LNCAP (cell line): ENCODE measurements at regions not wholly inside any gene's neighbourhood (a gene's known extent, or its start where the extent isn't known, plus 50 kb on each side); places are given as distances from the start of the nearest gene placed in this dataset.

Source experiments
- CTCF ChIP-seq: fragments of 450-650 bp; IDR thresholded peaks from 2 replicates; pipeline ENCODE4 v1.5.1; 2017; ENCODE audit warnings: mild to moderate bottlenecking

- no peak for TF ChIP-seq CTCF
These were observed 69.6 kb downstream of the MDH1 start for GRCh38 chr2:63658176-63658968.

GRCh38 chr2:63660060-63660459 lies 71.3 kb downstream of the MDH1 start:
- TF ChIP-seq CTCF = no peak

DNA sequence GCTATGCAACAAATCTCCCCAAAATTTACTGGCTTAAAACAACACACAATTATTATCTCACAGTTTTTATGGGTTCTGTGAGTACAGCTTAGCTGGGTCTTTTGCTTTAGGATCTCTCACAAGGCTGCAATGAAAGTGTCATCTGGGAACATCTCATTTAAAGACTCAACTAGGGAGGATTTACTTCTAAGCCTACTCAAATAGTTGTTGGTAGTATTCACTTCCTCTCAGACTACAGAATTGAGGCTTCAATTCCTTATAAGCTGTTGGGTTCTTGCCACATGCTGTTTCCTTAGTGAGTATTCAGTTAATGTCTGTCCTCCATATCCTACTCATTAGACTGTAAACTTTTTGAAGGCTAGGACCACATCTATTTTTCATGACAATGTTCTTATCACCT lies 72.3 kb downstream of the MDH1 start:
- TF ChIP-seq CTCF = no peak

DNA sequence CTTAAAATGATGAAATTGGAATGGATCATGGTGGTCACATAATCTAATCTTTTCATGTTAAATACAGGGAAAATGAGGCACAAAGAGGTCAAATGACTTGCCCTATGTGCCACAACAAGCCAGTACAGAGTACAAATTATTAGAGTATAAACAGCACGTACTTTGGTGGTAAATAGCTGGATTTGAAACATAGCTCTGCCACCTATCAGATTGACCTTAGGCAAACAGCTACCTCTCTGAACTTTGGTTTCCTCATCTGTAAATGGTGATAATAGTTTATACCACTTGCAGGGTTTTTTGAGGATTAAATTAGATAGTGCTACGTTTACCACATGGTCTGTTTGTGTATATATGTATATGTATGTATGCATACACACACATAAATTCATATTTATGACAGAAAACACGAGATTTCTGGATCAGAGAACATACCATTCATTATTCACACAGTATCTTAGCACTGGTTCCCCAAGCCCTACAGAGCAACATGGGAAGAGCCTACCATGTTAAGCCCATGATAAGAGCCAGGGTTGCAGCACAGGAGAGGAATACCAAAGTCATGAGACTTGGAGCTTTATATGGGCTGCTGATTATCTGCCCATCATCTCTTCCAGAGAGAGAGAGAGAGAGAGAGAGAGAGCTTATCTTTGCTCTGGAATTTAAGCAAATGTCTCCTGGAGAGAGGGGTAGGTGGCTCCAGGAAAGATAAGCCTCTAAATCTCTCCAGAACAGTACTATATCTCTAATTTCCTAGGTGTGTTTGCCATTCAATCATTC lies 73.5 kb downstream of the MDH1 start:
- no peak for TF ChIP-seq CTCF

- no peak for TF ChIP-seq CTCF
These were observed 74.5 kb downstream of the MDH1 start for GRCh38 chr2:63663013-63663864.

DNA sequence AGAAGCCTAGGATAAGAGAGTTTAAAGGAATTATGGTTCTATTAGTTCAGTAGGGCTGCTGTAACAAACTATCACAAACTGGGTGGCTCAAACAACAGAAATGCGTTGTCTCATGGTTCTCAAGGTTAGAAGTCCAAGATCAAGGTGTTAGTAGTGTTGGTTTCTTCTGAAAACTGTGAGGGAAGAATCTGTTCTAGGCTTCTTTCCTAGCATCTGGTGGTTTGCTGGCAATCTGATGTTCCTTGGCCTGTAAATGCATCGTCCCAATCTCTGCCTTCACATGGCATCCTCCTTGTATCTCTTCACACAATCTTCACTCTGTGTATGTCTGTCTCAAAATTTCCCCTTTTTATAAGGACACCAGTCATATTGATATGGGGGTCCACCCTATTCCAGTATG lies 76.3 kb downstream of the MDH1 start:
- no peak for TF ChIP-seq CTCF

GRCh38 chr2:63665846-63666475 lies 77.2 kb downstream of the MDH1 start:
- no peak for TF ChIP-seq CTCF
